Dermis blood vessel endothelial cell (primary cell): ENCODE measurements at regions not wholly inside any gene's neighbourhood (a gene's known extent, or its start where the extent isn't known, plus 50 kb on each side); places are given as distances from the start of the nearest gene placed in this dataset.

Experiments used
- DNase-seq: peaks from one replicate; pipeline ENCODE4 v3.0.0; 2010

DNA sequence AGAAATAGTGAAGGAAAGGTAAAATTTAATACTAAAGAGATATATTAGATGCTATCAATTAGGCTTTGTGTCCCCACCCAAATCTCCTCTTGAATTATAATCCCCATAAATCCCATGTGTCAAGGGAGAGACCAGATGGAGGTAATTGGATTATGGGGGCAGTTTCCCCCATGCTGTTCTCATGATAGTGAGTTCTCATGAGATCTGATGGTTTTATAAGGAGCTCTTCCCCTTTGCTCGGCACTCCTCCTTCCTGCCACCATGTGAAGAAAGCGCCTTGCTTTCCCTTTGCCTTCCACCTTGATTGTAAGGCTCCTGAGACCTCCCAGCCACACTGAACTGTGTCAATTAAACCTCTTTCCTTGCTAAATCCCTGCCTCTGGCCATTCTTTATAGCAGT is 697.0 kb upstream of the RGMB start:
- DNase-seq = no peak

- DNase-seq = no peak
Observed at GRCh38 chr5:98085593-98085992, 687.9 kb upstream of the RGMB start.

DNA sequence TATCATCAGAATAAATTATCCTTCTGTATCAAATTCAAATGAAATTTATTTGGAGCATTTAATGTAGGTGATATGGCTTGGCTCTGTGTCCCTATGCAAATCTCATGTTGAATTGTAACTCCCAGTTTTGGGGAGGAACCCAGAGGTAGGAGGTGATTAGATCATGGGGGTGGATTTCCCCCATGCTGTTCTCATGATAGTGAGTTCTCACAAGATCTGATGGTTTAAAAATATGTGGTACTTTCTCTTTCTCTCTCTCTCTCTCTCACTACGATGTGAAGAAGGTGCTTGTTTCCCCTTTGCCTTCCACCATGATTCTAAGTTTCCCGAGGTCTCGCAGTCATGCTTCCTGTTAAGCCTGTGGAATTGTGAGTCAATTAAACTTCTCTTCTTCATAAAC is 678.4 kb upstream of the RGMB start:
- DNase-seq = peak; percentile 12

GRCh38 chr5:98096155-98096554 is 677.3 kb upstream of the RGMB start:
- no peak for DNase-seq

DNA sequence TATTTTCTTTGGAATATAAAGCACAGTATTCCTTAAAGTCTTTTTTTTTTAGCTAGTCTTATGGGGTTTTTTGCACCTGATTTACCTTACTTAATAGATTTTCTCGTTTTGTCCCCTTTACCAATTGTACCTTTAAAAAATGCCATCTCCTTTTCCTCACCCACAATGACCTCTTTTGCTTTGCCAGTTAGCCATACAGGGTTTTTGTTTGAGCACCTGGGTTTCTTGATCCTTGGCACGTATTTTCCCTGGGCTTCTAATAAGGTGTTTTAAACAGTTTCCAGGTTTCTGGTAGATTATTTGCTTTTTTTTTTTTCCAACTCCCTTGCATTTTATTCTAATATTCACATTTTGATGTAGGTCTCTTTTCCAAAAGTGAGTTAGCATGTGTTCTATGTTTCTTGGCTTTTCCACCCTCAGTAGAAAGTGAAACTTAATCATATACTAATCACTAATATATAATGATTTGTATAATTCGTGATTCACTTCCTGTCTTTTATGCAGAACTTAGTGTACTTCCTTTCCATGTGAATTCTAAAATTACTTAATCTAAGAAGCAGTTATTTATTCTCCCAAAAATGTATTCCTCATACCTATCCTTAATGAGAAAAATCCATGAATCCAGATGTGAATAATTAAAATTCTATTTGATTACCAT is 673.9 kb upstream of the RGMB start:
- peak; percentile 47 for DNase-seq

- DNase-seq = no peak
Observed at GRCh38 chr5:98101131-98101530, 672.3 kb upstream of the RGMB start.

DNA sequence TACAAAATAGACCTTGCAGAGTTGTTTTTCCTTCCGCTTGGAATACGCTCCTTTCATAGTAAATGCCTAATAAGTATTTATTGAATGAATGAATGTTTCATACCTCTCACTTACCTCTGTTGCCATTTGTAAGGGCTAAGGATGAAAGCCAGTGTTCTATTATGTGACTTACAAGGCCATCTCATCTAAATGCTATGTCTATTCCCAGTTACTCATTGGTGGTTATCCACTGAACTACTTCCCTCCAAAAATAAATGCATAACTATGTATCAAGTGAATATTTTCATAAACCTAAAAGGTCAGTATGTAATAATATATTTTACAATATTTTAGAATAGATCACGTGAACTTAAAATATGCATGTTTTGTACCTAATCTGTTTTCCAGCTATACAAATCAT is 670.5 kb upstream of the RGMB start:
- no peak for DNase-seq

GRCh38 chr5:98103807-98104206 is 669.7 kb upstream of the RGMB start:
- DNase-seq = no peak

DNA sequence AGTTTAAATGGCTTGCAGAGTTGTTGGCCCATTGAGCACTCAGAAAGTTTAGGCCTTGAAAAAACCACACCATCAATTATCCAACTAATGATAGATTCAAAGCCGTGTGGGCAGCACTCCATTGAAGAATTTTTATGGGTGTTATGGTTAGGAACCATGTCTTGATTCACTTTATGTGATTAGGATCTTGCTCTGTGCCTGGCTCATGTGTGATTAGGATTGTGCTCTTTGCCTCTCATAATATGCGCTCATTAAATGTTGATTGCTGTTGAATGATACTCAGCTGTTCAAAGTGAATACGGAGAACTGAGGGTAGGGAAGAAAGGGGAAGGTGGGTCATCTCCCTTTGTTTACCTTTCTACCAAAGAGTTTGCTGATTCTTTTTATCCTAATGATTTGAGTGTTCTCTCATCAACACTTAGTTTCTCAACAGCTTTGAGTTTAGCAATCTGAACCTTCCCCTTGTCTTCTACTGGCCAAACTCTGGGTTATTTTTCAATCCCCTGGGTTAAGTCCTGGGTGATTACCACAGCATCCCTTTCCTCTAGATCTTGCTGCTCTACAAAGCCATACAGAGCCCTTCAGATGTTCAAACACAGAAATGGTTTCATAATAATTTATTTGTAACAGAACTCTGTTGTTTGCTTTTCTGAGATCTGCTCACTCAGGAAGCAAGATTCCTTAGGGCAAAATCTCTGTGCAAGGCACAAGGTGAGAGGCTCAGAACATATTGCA is 668.8 kb upstream of the RGMB start:
- DNase-seq = no peak

DNA sequence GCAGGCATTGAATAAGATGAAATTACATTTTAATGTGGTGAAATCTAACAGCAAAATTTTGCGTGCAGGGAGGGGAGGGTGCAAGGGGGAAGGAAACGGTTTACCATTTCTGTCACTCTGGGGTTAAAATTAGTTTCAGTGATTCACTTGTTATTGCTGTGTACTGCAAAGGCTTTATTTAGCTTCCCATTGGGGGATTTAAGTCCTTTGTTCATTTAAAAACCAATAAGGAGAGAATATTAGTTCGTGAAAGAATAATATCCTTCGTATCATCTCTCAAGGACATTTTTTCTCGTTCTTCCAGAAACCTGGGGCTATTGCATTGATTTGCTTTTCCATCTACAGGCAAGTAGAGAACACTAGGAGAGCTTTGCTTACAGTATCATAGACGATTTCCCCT is 667.8 kb upstream of the RGMB start:
- no peak for DNase-seq

- peak; percentile 20 for DNase-seq
Observed at GRCh38 chr5:98106116-98107031, 667.1 kb upstream of the RGMB start.

GRCh38 chr5:98108497-98108896 is 665.0 kb upstream of the RGMB start:
- peak; percentile 68 for DNase-seq

DNA sequence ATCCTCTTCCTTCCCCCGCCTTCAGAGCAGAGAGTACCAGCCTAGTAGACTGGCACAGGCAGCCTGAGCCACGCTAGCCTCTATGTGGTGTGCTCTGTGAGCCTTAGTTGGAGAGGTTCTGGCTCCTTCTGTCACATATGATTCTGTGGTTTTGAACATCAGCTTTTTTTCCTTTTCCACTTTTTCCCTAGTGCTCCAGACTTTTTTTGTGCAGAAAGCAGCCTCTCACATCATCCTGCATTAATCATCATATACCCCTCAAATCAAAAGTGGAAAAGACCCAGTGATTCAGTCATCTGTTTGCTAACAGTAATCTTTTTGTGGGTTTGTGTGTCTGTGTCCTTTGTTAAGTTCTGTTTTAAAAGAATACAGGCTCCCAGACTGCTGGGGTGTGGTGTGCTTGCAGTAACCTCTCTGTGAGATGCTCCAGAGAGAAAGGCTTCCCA is 663.9 kb upstream of the RGMB start:
- DNase-seq = peak; percentile 14

DNA sequence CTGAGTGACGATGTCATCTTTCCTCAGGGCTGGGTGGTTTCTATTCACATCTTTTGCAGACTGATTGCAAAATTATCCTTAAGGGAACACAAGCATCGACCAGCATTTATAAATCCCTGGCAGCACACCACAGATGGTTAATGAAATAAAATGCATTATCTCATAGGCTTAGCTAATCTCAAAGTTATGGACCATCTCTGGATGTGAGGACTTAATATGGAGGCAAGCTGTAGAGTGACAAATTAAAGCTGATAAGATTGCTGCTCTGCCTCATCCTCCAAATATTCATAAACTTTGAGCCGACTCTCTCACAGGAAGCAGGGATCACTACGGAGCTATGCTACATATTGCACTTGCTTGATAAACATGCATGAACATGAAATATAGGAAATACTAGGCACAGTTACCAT is 663.2 kb upstream of the RGMB start:
- DNase-seq = peak; percentile 37

GRCh38 chr5:98110791-98111190 is 662.7 kb upstream of the RGMB start:
- DNase-seq = no peak

DNA sequence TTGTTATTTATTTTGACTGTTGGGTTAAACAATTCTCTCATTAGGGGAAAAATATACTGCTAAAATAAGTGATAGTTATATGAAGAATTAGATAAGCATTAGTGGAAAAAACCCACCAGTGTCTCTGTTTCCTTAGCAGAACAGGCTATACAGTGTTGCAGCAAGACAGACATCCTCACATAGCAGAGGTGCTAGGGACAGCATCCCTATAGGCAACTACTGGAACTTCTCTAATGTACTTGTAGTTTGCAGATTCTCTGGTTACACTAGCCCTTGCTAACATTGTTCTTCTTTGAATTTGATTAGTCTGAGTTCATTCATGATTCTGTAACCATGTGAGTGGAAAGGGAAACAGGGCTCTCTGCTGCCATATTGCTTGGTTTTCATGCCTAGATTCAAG is 661.8 kb upstream of the RGMB start:
- DNase-seq = no peak

DNA sequence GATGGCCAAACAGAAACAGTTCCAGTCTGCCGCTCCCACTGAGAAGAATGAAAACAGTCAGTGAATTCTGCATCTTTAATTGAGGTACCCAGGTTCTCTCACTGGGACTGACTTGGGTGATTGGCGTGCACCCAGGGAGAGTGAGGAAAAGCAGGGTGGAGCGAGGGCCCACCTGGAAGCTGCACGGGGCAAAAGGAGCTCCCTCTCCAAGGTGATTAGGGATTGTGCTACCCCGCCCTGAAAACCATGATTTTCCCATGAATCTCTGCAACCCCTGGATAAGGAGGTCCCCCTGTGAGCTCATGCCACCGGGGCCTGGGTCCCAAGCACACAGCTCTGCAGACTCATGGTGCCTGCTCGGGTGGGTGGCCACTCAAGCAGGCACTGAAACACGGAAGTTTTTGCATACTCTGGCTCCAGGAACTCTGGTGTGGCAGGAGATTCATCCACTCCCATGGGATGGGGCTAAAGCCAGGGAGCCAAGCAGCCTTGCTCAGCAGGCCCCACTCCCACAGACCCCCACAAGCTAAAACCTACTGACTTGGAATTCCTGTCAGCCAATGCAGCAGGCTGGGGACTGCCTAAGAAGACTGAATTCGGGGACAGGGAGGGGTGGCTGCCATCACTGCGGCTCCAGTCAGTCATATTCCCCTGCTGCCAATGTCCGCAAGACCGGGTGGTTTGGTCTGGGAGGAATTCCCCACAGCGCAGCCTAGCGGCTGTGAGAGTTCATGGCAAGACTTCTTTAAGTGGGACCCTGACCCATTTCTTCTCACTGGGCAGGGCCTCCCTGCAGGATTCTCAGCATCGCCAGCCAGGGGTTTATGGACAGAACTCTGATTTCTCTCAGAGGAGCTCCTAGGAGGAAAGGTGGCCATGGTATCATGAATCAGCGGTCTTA is 652.2 kb upstream of the RGMB start:
- DNase-seq = no peak

DNA sequence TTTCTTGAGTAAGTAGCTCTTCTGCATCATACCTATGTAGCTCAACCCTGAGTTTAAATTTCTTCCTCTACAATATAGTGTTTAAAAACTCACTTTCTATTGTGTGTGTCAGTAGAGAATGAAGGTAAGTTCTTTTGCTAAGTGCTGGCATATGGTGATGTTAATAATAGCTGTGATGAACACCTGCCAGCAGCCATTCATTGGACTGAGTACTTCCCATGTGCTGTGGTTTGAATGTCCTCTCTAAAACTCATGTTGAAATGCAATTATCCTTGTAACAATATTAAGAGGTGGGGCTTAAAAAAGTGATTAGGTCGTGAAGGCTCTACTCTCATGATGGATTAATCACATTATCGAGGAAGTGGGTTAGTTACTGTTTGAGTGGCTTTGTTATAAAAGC is 645.2 kb upstream of the RGMB start:
- no peak for DNase-seq

- DNase-seq = no peak
Observed at GRCh38 chr5:98128846-98129245, 644.6 kb upstream of the RGMB start.

DNA sequence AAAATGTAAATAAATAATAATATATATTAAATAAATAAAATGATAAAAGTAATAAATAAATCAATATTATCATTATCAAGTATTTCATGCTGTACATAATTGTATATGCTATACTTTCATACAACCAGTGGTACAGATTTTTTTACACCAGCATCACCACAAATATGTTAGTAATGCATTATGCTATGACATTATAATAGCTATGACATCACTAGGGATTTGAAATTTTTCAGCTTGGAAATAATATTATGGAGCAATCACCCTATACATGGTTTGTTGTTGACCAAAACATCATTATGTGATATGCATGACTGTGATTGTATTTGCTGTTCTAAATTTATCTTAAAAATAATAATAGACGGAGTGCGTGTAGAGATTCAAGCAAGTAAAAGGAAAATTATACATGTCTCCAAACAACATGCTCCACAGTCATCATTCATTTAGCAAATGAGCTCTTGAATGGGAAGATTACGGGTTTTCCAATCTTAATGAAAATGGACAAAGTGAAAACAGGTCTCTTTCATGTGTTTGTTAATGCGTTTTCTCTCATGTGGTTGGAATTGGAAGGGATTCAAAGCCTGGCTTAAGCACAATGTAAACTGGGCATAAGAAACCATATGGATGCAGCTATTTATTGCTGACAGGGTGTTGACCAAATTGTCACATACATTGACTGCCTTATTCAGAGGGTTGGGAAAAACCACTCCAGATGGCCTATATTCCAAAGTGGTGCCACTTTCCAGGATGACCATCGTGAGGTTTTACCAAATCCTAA is 643.0 kb upstream of the RGMB start:
- DNase-seq = no peak

DNA sequence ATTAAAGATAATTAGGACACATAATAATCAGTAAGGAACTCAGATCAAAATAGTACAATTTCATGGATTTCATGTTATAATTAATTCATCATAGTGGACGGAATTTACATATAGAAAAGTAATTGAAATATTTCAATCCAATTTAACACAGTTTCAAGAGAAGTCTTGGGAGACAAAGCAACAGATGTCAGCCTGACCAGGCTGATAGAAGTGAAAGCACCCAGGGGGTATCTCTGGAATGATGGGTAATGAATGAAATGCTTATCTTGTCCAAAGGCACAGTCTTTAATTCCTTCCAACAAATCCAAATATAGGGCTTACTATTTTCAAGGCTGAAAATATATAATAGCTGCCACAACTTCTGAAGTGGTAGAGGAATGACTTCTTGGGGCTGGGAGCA is 629.3 kb upstream of the RGMB start:
- no peak for DNase-seq

DNA sequence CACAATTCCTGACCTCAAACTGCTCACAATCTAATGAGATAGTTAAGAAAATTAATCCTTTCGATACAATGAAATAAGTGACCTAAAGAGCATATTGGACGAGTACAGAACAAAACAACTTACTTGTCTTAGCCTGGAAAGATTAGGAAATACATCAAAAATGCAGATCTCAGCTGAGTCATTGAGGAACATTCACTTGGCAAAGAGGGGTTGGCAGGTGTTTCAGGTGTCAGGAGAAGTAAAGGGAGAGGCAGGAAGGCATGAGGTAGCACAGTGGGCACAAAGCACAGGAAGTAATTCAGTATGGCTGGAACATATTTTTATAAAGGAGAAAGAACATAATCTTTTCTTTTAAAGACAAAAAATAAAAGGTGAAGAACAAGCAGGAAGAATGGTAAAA is 628.8 kb upstream of the RGMB start:
- DNase-seq = peak; percentile 5
